NCI-H2227 (cell line): ENCODE measurements at regions not wholly inside any gene's neighbourhood (a gene's known extent, or its start where the extent isn't known, plus 50 kb on each side); places are given as distances from the start of the nearest gene placed in this dataset.

Experiments
- DNase-seq: peaks from one replicate; lab custom pipeline; 2025; ENCODE audit not compliant: unreplicated experiment; lab: John Stamatoyannopoulos, UW

DNA sequence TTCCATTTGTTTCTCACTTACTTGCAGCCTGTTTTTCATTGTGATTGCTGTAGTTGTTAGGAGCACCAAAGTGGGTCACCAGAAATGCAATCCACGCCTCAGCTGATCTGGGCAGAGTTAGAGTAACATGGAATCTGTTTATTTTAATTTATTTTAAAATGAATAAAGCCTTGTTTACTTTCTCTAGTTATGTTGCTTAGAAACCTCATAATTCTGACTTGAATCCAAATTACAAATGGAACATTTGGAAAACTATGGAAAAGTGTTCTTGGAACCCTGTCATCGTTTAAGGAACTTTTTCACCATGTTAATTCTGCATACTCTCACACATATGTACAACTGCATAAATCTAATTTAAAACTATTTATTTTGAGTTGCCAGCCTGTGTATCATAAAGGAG is 92.2 kb upstream of the DAAM1 start:
- no peak for DNase-seq

- no peak for DNase-seq
Observed at GRCh38 chr14:59097681-59098080, 90.8 kb upstream of the DAAM1 start.

DNA sequence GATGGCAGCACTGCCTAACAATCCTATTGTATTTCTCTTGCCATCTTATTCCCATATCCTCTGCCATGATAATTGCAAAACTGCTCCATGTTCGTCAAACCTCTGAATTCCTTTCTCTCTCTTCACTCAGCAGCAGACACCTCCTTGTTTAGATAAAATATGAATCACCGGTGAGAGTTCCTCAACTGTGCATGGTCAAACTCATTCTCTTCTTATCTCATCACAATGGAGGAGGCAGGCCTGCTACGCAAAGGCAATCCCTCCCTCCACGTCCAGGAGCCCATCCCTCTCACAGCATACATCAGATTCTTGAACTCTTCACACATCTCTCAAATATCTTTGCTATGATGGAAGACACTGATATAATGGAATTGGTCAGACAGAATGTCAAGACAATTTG is 90.1 kb upstream of the DAAM1 start:
- DNase-seq, result no peak

- DNase-seq, result no peak
Observed at GRCh38 chr14:59100205-59100604, 88.3 kb upstream of the DAAM1 start.

- DNase-seq, result no peak
Observed at GRCh38 chr14:59101476-59101875, 87.0 kb upstream of the DAAM1 start.

DNA sequence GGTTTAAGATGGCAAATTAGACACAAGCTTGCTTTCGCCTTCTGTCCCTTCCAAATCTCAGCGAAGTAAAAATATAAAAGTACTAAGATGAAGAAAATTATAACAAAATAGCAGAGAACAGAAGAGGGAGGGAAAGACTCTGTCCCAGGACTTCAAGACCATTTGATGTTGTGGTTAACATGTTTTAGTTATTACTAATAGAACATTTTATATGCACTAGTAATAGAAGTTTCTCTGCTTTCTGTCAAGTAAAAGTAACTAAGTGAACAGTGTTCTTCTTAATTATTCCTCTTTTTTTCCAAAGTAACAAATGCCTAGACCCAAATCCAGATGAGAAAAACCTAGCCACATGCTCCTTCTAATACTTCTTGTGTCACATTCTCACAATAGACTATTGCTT is 85.1 kb upstream of the DAAM1 start:
- DNase-seq, result no peak

DNA sequence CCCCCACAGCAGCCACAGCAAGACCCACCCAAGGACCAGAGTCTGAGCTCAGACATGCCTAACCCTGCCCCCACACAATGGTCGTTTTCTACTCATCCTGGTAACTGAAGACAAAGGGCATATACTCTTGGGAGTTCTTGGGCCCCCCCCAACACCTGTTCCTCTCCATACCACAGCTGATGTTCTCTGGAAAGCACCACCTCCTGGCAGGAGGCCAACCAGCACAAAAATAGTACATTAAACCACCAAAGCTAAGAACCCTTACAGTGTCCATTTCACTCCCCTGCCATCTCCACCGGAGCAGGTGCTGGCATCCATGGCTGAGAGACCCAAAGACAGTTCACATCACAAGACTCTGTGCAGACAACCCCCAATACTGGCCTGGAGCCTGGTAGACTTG is 80.6 kb upstream of the DAAM1 start:
- no peak for DNase-seq

DNA sequence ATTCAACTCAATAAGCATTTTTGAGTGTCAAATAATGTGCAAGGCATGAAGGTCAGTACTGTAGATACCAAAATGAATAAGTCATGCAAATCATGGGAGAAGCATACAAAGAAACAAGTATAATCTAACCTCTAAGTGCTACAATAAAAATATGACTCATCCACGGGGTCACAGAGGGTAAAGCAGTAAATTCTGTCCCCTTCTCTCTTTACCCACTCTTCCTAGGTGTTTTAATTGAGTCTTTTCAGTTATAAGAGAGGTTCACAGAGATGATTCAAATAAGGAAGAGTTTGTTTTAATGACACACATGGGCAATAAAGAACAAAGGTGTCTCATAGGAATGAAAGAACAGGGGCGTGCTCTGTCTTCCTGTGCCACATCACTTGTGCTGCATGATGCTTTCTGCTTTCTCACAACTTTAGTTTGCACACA is 71.5 kb upstream of the DAAM1 start:
- DNase-seq, result no peak

DNA sequence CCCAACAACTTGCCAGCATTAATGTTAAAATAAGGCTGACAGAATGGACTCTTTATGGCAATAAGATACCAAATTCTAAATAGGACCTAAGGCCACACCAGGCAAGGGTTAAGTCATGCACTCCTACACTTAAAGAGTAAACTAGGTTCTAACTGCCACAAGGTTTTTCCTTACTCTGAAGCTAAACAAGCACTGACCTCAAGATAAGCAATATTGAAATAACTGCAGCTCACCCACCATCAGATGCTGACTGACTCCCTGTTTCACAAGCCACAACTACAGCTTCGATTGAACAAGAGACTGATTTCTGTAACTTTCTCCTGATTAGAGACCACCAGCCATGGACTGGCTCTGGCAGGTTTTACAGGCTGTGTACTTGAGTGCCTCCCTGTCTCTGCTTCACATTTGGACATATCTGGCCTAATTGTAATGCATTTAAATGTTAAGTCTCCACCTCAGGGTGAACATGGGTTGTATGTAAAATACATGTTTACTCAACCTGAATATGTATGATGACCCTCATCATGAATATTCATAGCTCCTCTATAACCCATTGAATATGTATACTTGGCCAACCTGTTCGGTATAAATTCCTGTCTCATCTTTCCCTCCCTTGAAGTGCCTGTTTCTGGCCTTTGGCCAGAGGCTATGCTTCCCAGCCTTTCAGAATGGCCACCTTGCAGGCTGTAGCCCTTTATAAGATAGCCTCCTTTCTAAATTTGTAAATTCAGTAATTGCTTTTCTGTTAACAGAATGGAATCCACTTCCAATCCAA is 70.5 kb upstream of the DAAM1 start:
- no peak for DNase-seq

- no peak for DNase-seq
Observed at GRCh38 chr14:59120921-59121320, 67.5 kb upstream of the DAAM1 start.

DNA sequence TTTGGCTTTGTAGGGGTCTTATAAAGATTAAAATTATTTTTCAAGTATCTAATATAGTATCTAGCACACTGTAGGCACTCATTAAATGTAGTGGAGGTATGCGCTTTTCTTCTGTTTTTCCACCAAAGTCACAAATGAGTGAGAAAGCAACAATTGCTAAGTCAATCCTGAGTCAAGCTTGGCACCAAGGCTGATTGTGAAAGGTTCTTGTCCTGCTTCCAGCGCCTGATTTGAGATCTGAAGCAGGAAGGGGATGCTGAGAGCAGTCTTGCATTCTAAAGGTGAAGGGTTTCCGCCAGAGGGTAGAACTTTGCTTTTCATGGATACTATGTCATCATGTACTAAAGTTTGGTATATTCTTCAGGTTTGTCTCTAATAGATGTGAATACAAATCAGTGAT is 64.9 kb upstream of the DAAM1 start:
- DNase-seq, result no peak

DNA sequence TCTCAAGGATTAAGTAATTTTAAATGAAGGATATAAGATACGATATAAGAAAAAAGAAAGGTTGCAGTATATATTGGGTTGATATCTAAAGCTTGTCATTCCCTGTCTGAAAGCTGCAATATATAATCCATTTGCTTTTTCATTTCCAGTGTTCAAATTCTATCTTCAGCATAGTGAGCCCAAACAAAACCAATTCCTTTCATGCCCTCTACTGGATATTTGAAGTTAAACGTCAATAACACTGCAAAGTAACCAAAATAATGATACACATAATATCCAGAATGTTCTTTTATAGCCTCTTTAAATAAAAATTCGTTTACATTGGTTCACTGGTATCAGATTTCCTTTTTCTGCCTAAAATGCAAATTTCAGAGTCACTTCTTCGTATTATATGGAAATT is 64.5 kb upstream of the DAAM1 start:
- DNase-seq, result peak; percentile 34

DNA sequence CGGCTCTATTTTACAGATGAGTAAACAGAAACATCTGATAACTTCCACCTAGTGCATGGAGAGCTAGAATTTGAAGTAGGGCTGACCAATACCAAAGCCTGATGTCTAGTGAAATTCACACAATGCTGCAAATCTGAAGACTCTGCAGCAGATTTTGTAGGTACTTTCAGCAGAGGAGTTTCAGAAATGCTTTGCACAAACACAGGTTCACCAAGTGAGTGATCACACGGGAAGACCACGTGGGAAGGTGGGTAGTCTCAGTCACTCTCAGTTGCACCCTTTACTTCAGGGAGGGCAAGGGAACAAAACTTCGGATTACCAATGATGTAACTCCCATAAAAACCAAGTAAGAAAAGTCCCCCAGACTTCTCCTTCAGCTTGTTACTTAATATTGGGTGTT is 63.3 kb upstream of the DAAM1 start:
- no peak for DNase-seq

DNA sequence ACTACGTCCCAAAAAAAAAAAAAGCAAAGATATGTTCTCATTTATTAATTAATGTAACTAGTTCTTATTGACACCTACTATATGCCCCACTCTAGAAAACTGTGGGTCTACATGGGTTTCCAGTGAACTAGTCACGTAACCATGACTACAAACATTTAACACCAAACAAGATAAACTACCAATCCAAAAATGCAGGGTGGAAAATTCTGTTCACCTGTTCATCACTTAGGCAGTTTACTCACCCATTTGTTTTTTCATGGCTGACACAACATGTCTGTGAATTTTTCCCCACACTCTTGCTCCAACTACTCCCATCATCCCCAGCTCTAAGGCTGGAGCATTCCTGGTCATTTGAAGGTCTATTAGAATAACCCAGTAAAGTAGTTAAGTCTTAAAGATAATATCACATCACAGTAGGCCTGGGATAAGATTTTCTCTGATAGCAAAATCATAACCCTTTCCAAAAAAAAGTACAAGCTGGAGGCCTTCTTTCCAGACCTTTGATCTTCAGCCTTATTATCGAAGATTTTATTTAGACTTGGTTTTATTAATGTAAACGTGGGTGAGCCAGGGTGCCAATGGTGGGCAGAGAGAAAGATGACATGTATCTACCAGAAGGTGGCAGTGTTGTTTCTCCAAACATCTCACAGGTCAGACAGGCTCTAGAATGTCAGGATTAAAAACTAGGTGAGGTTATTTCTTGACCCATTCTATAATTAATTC is 61.6 kb upstream of the DAAM1 start:
- DNase-seq, result peak; percentile 66

DNA sequence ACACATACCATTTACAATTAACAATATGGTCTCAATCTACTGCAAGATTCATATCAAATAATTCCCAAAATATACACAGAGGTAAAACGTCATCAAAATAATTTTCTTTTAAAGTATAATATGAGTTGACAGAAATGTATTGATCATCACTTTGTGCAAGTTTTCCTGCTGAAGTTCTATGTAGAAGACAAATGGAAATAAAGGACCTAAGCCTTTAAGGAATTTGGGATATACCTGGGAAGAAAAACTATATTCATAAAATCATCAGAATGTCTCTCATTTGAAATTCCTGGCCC is 61.1 kb upstream of the DAAM1 start:
- no peak for DNase-seq

- peak; percentile 34 for DNase-seq
Observed at GRCh38 chr14:59130462-59130861, 58.0 kb upstream of the DAAM1 start.

DNA sequence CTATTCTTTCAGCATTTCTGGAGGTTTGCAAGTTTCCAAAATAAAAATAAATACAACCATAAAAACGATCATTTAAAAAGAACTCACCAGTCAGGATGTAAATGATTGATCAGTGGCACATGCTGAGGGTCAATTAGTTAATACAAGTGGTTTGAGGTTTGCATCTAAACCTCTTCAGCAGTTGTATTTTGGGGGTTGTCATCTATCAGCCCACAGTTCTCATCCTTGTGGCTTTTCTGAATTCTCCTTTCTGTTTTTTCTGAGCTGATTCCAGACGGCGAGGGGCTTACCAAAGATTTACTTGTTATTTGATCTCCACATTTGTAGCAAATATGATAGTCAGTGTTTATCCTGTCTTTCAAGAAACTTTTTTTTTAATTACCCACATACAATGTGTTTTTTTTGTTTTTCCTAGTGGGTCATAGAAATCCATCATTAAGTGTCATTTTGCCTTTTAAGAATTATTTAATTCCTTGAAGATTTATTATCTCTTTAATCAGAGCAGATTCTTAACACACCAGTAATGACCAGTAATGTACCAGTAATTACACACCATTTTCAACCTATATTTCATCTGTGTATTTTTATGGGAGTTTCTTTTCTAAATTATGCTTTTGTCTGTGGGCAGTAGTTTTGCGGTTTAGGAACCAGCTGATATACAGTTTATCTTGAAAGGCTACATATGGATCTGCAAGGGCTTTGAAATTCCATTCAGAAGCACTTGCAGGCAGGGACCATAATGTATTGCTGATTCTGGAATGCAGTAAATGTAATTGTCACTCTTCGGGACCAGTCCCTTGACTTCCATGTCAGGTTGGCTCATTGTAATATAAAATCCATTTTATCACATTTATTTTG is 56.3 kb upstream of the DAAM1 start:
- DNase-seq, result no peak

DNA sequence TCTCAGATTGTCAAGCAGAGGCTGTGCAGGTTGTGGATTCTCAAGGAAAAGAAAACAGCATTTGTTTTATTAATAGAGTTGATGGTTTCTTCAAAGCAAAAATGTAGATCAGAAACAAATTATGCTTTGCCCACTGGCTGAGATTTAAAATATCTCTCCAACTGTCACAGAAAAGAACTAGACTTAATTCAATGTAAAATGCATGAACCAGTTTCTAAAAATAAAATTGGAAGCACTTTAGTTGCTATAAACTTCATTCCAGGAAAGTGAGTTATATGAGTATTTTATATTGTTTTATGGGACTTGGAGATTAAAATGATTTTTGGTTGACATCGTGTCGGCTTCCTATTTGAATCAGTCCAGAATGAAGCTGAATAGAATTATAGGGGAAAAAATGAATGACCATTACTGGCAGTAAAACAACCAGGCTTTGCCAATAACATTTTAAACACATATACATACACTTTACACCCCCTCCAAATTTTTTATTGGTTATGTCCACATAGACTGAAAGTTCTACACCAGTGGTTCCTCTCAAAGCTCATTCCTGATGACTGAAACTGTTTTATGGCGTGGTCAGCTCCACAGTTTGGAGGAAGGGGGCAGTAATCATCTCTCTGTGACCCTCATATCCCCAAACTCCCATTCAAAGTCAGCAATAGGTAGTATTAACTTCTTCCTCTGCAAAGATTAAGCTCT is 55.5 kb upstream of the DAAM1 start:
- no peak for DNase-seq

DNA sequence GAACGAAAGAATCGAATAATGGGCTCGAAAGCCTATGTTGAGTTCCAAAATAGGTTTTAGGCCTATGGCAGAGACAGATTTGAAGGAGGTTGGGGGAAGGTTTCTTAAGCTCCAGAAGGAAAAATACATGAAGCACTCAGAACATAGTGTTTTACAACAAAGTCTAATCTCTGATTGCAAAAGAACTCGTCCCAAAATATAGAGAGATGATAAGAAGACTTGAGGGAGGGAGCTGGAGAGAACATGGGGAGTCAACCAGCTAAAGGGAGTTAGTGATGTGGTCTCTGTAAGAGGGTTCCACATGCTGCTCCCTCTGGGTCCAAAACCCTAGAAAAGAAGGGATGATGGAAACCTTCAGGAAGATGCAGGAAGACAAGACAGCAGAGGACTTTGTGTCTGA is 54.8 kb upstream of the DAAM1 start:
- DNase-seq, result no peak

GRCh38 chr14:59134307-59134706 is 54.2 kb upstream of the DAAM1 start:
- no peak for DNase-seq

DNA sequence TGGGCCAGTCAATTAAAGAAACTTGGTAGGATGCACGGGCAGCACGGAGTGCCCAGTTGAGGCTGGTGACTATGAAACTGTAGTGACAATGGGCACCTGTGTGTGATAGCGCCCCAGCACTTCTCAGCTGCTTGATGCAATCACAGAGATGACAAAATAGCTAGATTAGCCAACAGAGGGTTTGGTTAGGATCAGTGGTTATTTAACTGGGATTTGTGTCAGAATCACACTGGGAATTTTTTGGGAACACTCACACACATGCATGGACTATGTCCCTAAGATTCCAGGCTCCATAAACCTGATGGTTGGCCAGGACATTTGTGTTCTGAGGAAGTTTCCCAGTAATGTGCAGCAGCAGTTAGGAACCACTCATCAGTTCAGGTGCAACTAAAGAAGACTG is 51.2 kb upstream of the DAAM1 start:
- DNase-seq, result no peak
